SK-N-SH treated with all-trans-retinoic acid at 6 μM for 48 hours (cell line): ENCODE measurements at regions not wholly inside any gene's neighbourhood (a gene's known extent, or its start where the extent isn't known, plus 50 kb on each side); places are given as distances from the start of the nearest gene placed in this dataset.

Experiments
- BACH2 ChIP-seq: fragments of 250-450 bp; sonication (Bioruptor Pico); IDR thresholded peaks from 2 replicates; pipeline ENCODE4 v1.9.0; 2021; ENCODE audit warnings: mild to moderate bottlenecking, borderline replicate concordance
- GLIS3 ChIP-seq: fragments of 250-450 bp; sonication (Bioruptor Pico); IDR thresholded peaks from 2 replicates; pipeline ENCODE4 v1.5.0; 2020; ENCODE audit warnings: mild to moderate bottlenecking, moderate library complexity
- ISL1 ChIP-seq: fragments of 250-450 bp; sonication (Bioruptor Pico); IDR thresholded peaks from 2 replicates; pipeline ENCODE4 v2.1.2; 2022; ENCODE audit warnings: mild to moderate bottlenecking, moderate library complexity
- SNAI2 ChIP-seq: fragments of 250-450 bp; sonication (Bioruptor Pico); IDR thresholded peaks from 2 replicates; pipeline ENCODE4 v1.5.0; 2020; ENCODE audit warnings: mild to moderate bottlenecking, moderate library complexity
- TOX ChIP-seq: fragments of 250-450 bp; sonication (Bioruptor Pico); IDR thresholded peaks from 2 replicates; pipeline ENCODE4 v1.8.0; 2021; ENCODE audit warnings: mild to moderate bottlenecking, moderate library complexity, borderline replicate concordance
- TSHZ2 ChIP-seq: fragments of 250-450 bp; sonication (Bioruptor Pico); IDR thresholded peaks from 2 replicates; pipeline ENCODE4 v1.5.0; 2020; ENCODE audit warnings: mild to moderate bottlenecking, moderate library complexity
- ZFP3 ChIP-seq: fragments of 250-450 bp; sonication (Bioruptor Pico); IDR thresholded peaks from 2 replicates; pipeline ENCODE4 v1.5.0; 2020; ENCODE audit warnings: mild to moderate bottlenecking, moderate library complexity
- ZFP30 ChIP-seq: fragments of 450-650 bp; formaldehyde crosslinking; IDR thresholded peaks from 2 replicates; pipeline ENCODE4 v1.5.0; 2022; ENCODE audit warnings: mild to moderate bottlenecking, moderate library complexity
- TF ChIP-seq, protein P1 (sequence below): fragments of 250-450 bp; sonication (Bioruptor Pico); IDR thresholded peaks from 2 replicates; pipeline ENCODE4 v1.5.1; 2020; ENCODE audit warnings: low read depth, mild to moderate bottlenecking, moderate library complexity

DNA sequence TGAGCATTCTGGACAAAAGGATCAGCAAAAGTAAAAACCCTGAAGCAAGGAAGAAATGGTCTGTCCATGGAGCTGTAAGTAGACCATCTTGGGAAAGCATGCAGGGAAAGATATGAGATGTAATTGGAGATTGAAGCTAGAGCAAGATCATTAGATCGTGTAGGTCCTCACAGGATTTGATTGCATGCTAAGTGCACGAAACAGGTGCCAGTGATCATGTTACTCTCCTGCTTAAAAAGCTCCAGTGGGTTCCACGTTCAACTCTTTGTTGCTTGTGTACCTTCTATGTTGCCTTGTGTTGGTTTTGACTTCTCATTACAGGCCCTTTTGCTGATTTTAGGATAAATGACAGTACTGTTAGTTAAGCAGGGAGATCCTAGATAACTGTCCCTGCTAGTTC is 442.0 kb downstream of the DMRT2 start:
- no peak for TF ChIP-seq SNAI2 (CRISPR knock-in tag)
- TF ChIP-seq ZFP30 = no peak
- TF ChIP-seq, protein P1, sequence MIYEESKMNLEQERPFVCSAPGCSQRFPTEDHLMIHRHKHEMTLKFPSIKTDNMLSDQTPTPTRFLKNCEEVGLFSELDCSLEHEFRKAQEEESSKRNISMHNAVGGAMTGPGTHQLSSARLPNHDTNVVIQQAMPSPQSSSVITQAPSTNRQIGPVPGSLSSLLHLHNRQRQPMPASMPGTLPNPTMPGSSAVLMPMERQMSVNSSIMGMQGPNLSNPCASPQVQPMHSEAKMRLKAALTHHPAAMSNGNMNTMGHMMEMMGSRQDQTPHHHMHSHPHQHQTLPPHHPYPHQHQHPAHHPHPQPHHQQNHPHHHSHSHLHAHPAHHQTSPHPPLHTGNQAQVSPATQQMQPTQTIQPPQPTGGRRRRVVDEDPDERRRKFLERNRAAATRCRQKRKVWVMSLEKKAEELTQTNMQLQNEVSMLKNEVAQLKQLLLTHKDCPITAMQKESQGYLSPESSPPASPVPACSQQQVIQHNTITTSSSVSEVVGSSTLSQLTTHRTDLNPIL (CRISPR knock-in tag) = no peak
- TF ChIP-seq GLIS3 (CRISPR knock-in tag) = no peak
- TF ChIP-seq TSHZ2 (CRISPR knock-in tag) = no peak
- TF ChIP-seq ZFP3 (CRISPR knock-in tag) = no peak
- TF ChIP-seq BACH2 (CRISPR knock-in tag) = no peak
- TF ChIP-seq TOX (CRISPR knock-in tag) = no peak
- no peak for TF ChIP-seq ISL1 (CRISPR knock-in tag)
